H1 (cell line): ENCODE measurements at regions not wholly inside any gene's neighbourhood (a gene's known extent, or its start where the extent isn't known, plus 50 kb on each side); places are given as distances from the start of the nearest gene placed in this dataset.

Source experiments
- CTCF ChIA-PET: fragments of 300-600 bp; sonication (Branson Sonifier 250); formaldehyde crosslinking; loops from one replicate; lab custom pipeline; 2021; ENCODE audit not compliant: partially characterized antibody; lab: Charles Lee
- POLR2A ChIA-PET: fragments of 300-600 bp; sonication (Branson Sonifier 250); formaldehyde crosslinking; loops from one replicate; lab custom pipeline; 2021; ENCODE audit warnings: inconsistent platforms; ENCODE audit not compliant: partially characterized antibody; lab: Charles Lee
- DNase-seq, 2 experiments: peaks; one replicate each; pipeline versions ENCODE4 v3.0.0 to v3.0.0-alpha.2; 2010 to 2022; ENCODE audit warnings: low spot score in 2 of 2, low read depth in 1 of 2, mixed read lengths in 1 of 2
- FAIRE-seq: peaks from 2 replicates; lab custom pipeline; 2011; peaks lifted over from hg19 to GRCh38; lab: Jason Lieb, UNC
- H2AFZ ChIP-seq: 2 replicates; pipeline ENCODE4 v1.8.1; 2012; ENCODE audit warnings: low read length, inconsistent platforms
- H2AK5ac ChIP-seq: 2 replicates; pipeline ENCODE4 v1.6.1; 2013; ENCODE audit warnings: low read depth, low read length
- H2BK120ac ChIP-seq: replicated peaks from 2 replicates; pipeline ENCODE3; 2013; ENCODE audit warnings: low read depth, low read length, inconsistent platforms
- H2BK12ac ChIP-seq: 2 replicates; pipeline ENCODE4 v1.6.1; 2013; ENCODE audit warnings: low read depth, low read length
- H2BK15ac ChIP-seq: 2 replicates; pipeline ENCODE4 v1.6.1; 2013; ENCODE audit warnings: low read length
- H2BK20ac ChIP-seq: 2 replicates; pipeline ENCODE4 v1.6.1; 2013; ENCODE audit warnings: low read length
- H2BK5ac ChIP-seq: 2 replicates; pipeline ENCODE4 v1.6.1; 2013; ENCODE audit warnings: low read depth, low read length
- H3K14ac ChIP-seq: 2 replicates; pipeline ENCODE4 v1.6.1; 2013; ENCODE audit warnings: inconsistent platforms; ENCODE audit not compliant: insufficient read length
- H3K18ac ChIP-seq: 2 replicates; pipeline ENCODE4 v1.6.1; 2013; ENCODE audit warnings: low read length; ENCODE audit errors: extremely low read depth
- H3K23ac ChIP-seq: 2 replicates; pipeline ENCODE4 v1.6.1; 2013; ENCODE audit warnings: inconsistent platforms; ENCODE audit not compliant: insufficient read length
- H3K23me2 ChIP-seq: 2 replicates; pipeline ENCODE4 v1.6.1; 2013; ENCODE audit warnings: low read depth, low read length
- H3K27ac ChIP-seq: 2 replicates; pipeline ENCODE4 v1.6.1; 2011; ENCODE audit warnings: low read depth, low read length, inconsistent platforms
- H3K27me3 ChIP-seq, 4 experiments: replicated peaks in 1 of 4; 1 replicate in 1 of 4; 2 replicates in 3 of 4; pipeline versions ENCODE4 v1.6.1 to v1.8.1; 2011 to 2013; ENCODE audit warnings: low read length in 3 of 4, mild to moderate bottlenecking in 3 of 4, inconsistent platforms in 2 of 4, mixed read lengths in 2 of 4, moderate library complexity in 1 of 4; ENCODE audit not compliant: control insufficient read depth in 3 of 4, insufficient read depth in 3 of 4; ENCODE audit errors: extremely low read depth in 1 of 4
- H3K36me3 ChIP-seq, 4 experiments: 2 replicates each; pipeline versions ENCODE4 v1.6.1 to v1.8.1; 2011 to 2013; ENCODE audit warnings: mild to moderate bottlenecking in 4 of 4, low read length in 3 of 4, moderate library complexity in 2 of 4, control low read depth in 1 of 4, inconsistent platforms in 1 of 4; ENCODE audit not compliant: insufficient read depth in 4 of 4, control insufficient read depth in 2 of 4
- H3K4ac ChIP-seq: replicated peaks from 2 replicates; pipeline ENCODE3; 2013; ENCODE audit warnings: low read length, low read depth, mixed read lengths, inconsistent platforms; ENCODE audit not compliant: insufficient read length
- H3K4me1 ChIP-seq, 4 experiments: replicated peaks in 1 of 4; 1 replicate in 1 of 4; 2 replicates in 3 of 4; pipeline versions ENCODE4 v1.6.1 to v1.8.1; 2011 to 2013; ENCODE audit warnings: low read length in 3 of 4, inconsistent platforms in 2 of 4, mixed read lengths in 1 of 4; ENCODE audit not compliant: insufficient read depth in 4 of 4, control insufficient read depth in 3 of 4
- H3K4me2 ChIP-seq, 2 experiments: 2 replicates each; pipeline versions ENCODE4 v1.6.1 to v1.8.1; 2011 to 2013; ENCODE audit warnings: low read depth in 2 of 2, low read length in 2 of 2, control low read depth in 1 of 2, inconsistent platforms in 1 of 2, mild to moderate bottlenecking in 1 of 2; ENCODE audit not compliant: insufficient read depth in 1 of 2
- H3K4me3 ChIP-seq, 4 experiments: fragments of 200-600, 300-600 bp in 1 of 4; sonication (generic), shearing (Covaris generic), sonication (Bioruptor Twin) in 1 of 4; 2 replicates each; pipeline versions ENCODE4 v1.5.1 to v1.8.1; 2011 to 2016; ENCODE audit warnings: low read length in 4 of 4, low read depth in 3 of 4, control low read depth in 2 of 4, inconsistent platforms in 2 of 4, mild to moderate bottlenecking in 2 of 4, mixed read lengths in 1 of 4, moderate library complexity in 1 of 4; ENCODE audit not compliant: insufficient read depth in 2 of 4; ENCODE audit errors: extremely low read depth in 1 of 4
- H3K56ac ChIP-seq: replicated peaks from 2 replicates; pipeline ENCODE3; 2013; ENCODE audit warnings: low read depth, mild to moderate bottlenecking, mixed read lengths, low read length, inconsistent platforms; ENCODE audit not compliant: insufficient read length
- H3K79me1 ChIP-seq: 2 replicates; pipeline ENCODE4 v1.6.1; 2013; ENCODE audit warnings: low read depth, low read length, control low read depth
- H3K79me2 ChIP-seq, 2 experiments: 2 replicates each; pipeline versions ENCODE4 v1.6.1 to v1.8.1; 2012 to 2013; ENCODE audit warnings: low read length in 2 of 2, mild to moderate bottlenecking in 2 of 2, inconsistent platforms in 1 of 2; ENCODE audit not compliant: insufficient read depth in 2 of 2, control insufficient read depth in 1 of 2
- H3K9ac ChIP-seq, 4 experiments: replicated peaks in 1 of 4; 1 replicate in 1 of 4; 2 replicates in 3 of 4; pipeline versions ENCODE4 v1.6.1 to v1.8.1; 2011 to 2013; ENCODE audit warnings: low read depth in 3 of 4, low read length in 3 of 4, control low read depth in 2 of 4, mild to moderate bottlenecking in 2 of 4, moderate library complexity in 2 of 4, inconsistent platforms in 1 of 4; ENCODE audit errors: extremely low read depth in 1 of 4
- H3K9me3 ChIP-seq, 2 experiments: 2 replicates each; pipeline versions ENCODE4 v1.6.1 to v1.8.1; 2012 to 2013; ENCODE audit warnings: mild to moderate bottlenecking in 2 of 2, moderate library complexity in 2 of 2, control low read depth in 1 of 2, inconsistent platforms in 1 of 2, low read depth in 1 of 2, low read length in 1 of 2, mixed read lengths in 1 of 2; ENCODE audit not compliant: insufficient read depth in 2 of 2
- H4K20me1 ChIP-seq, 2 experiments: replicated peaks in 1 of 2; 2 replicates each; pipeline versions ENCODE3 to v1.8.1; 2011 to 2013; ENCODE audit warnings: inconsistent platforms in 2 of 2, low read length in 2 of 2, mild to moderate bottlenecking in 1 of 2; ENCODE audit not compliant: insufficient read depth in 2 of 2, control insufficient read depth in 1 of 2
- H4K5ac ChIP-seq: 2 replicates; pipeline ENCODE4 v1.6.1; 2013; ENCODE audit warnings: low read length, low read depth, mixed read lengths, inconsistent platforms; ENCODE audit not compliant: insufficient read length
- H4K8ac ChIP-seq: 2 replicates; pipeline ENCODE4 v1.8.0; 2013; ENCODE audit warnings: mild to moderate bottlenecking, moderate library complexity, low read length, inconsistent platforms; ENCODE audit not compliant: insufficient read depth; ENCODE audit errors: extremely low read depth
- H4K91ac ChIP-seq: replicated peaks from 2 replicates; pipeline ENCODE3; 2013; ENCODE audit warnings: low read length, mixed read lengths, inconsistent platforms; ENCODE audit not compliant: insufficient read length
- BACH1 ChIP-seq: IDR thresholded peaks from 2 replicates; pipeline ENCODE4 v1.6.1; 2012; ENCODE audit warnings: low read length, improper control_type of control experiment
- JUN ChIP-seq: IDR thresholded peaks from 2 replicates; pipeline ENCODE4 v1.6.1; 2011; ENCODE audit warnings: low read depth, mild to moderate bottlenecking, improper control_type of control experiment, low read length
- JUND ChIP-seq: IDR thresholded peaks from 2 replicates; pipeline ENCODE4 v1.6.1; 2011; ENCODE audit warnings: mild to moderate bottlenecking, improper control_type of control experiment, low read length
- KDM1A ChIP-seq: fragments of 200-600, 300-600 bp; sonication (generic); IDR thresholded peaks from 2 replicates; pipeline ENCODE4 v1.7.1; 2016; ENCODE audit warnings: mild to moderate bottlenecking, low read length, borderline replicate concordance
- PHF8 ChIP-seq: fragments of 200-600 bp; sonication (generic); conservative IDR thresholded peaks from 2 replicates; pipeline ENCODE4 v1.7.1; 2012; ENCODE audit warnings: low read depth, mild to moderate bottlenecking, inconsistent platforms, low read length, moderate library complexity
- ZNF274 ChIP-seq: IDR thresholded peaks from 2 replicates; pipeline ENCODE4 v1.7.0; 2012; ENCODE audit warnings: low read length, borderline replicate concordance; ENCODE audit errors: extremely low read depth
- WGBS, 2 experiments: shearing (Covaris generic) in 1 of 2; methylation state at CpG; one replicate each; pipeline versions ENCODE4 v1.1.6 to v1.1.7; 2013 to 2015; ENCODE audit warnings: low lambda C conversion rate in 2 of 2, mixed read lengths in 2 of 2, inconsistent platforms in 1 of 2, low coverage in 1 of 2, missing lambda C conversion rate in 1 of 2; ENCODE audit not compliant: insufficient replicate concordance in 2 of 2, insufficient coverage in 1 of 2, insufficient read length in 1 of 2; ENCODE audit errors: extremely low coverage in 1 of 2, missing lambda C conversion rate in 1 of 2; 5-methylcytosine and 5-hydroxymethylcytosine counted together

DNA sequence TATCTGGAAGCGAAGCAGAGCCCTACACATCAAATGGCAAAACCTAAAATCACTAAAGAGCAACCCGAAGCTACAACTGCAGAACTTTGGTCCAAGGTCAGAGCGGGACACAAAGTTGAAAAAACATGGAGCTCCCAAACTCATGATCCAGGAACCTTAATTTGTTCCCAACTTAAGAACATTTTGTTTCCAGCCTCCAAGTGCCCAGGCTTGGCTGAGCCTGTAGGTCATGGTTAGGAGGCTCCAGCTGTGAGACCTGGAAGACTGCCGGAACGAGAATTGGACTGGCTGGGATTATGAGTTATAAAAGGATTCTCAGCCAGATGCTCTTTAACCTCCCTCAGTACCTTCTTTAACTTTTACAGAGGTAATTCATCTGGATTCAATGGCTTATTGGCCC lies 349.1 kb upstream of the DDX53 start:
- no peak for FAIRE-seq

More for the DNA sequence above, 349.1 kb upstream of the DDX53 start:
- no peaks in the 10 kb centered on the region for H3K27me3 ChIP-seq
- H3K4ac ChIP-seq = no peak overlapping the region
- POLR2A ChIA-PET = no interaction called here
- H3K23ac ChIP-seq = no peak overlapping the region
- no peaks in the 10 kb centered on the region for H3K9me3 ChIP-seq
- H4K91ac ChIP-seq = no peak overlapping the region
- H2BK15ac ChIP-seq = no peak overlapping the region
- 89% methylated on average over 5 of the region's 5 CpGs; no CpG with 5 or more reads in 1 of the 2 experiments for WGBS, 2 experiments
- no peak overlapping the region for H3K14ac ChIP-seq
- H3K27ac ChIP-seq = no peak overlapping the region
- no peaks in the 10 kb centered on the region for H3K79me2 ChIP-seq
- no peak overlapping the region for H2BK20ac ChIP-seq
- no peak overlapping the region for H3K56ac ChIP-seq
- no peak overlapping the region for H3K9ac ChIP-seq
- H2AK5ac ChIP-seq = no peak overlapping the region
- CTCF ChIA-PET = no interaction called here
- TF ChIP-seq ZNF274 (no peak), BACH1 (no peak), JUN (no peak), JUND (no peak), PHF8 (no peak), KDM1A (no peak)
- H3K36me3 ChIP-seq = no peaks in the 10 kb centered on the region
- no peak overlapping the region for H2BK120ac ChIP-seq
- H3K4me1 ChIP-seq = peaks cover 0 to 3% (median 0%) of the 10 kb centered on the region in 4 experiments; a peak in 1 of 7 replicates
- no peak overlapping the region for H3K18ac ChIP-seq
- no peak overlapping the region for H4K5ac ChIP-seq
- no peaks in the 10 kb centered on the region for H3K79me1 ChIP-seq
- H2BK12ac ChIP-seq = no peak overlapping the region
- H3K4me2 ChIP-seq = no peak overlapping the region
- no peaks in the 10 kb centered on the region for H4K20me1 ChIP-seq
- H3K4me3 ChIP-seq = no peak overlapping the region
- no peak overlapping the region for H4K8ac ChIP-seq
- H3K23me2 ChIP-seq = no peaks in the 10 kb centered on the region
- no peak overlapping the region for H2AFZ ChIP-seq
- DNase-seq = no peak
- H2BK5ac ChIP-seq = no peak overlapping the region
